Left colon (tissue), 2 donors: ENCODE measurements at regions not wholly inside any gene's neighbourhood (a gene's known extent, or its start where the extent isn't known, plus 50 kb on each side); places are given as distances from the start of the nearest gene placed in this dataset.

ENCODE experiments used
- ATAC-seq: fragments of 200-7000 bp; cut with Tn5 transposase; one replicate; pipeline ENCODE4 v1.9.1; 2020; ENCODE audit warnings: mild to moderate bottlenecking, moderate library complexity
- DNase-seq, 2 donors: peaks; one replicate each; pipeline ENCODE4 v3.0.0-alpha.2; 2020
- intact Hi-C, 2 donors: fragments of 100-400 bp; cut with DNase I in 1 of 2; cut with micrococcal nuclease in 1 of 2; formaldehyde crosslinking; loops; one replicate each; pipeline versions ENCODE4 v1.11.2 to v1.14.0; 2022; cut with DNase I, micrococcal nuclease
- donor health status: DM: no; HTN: no; CAD: no.
- donor health status: DM: yes; HTN: yes; CAD: no.

DNA sequence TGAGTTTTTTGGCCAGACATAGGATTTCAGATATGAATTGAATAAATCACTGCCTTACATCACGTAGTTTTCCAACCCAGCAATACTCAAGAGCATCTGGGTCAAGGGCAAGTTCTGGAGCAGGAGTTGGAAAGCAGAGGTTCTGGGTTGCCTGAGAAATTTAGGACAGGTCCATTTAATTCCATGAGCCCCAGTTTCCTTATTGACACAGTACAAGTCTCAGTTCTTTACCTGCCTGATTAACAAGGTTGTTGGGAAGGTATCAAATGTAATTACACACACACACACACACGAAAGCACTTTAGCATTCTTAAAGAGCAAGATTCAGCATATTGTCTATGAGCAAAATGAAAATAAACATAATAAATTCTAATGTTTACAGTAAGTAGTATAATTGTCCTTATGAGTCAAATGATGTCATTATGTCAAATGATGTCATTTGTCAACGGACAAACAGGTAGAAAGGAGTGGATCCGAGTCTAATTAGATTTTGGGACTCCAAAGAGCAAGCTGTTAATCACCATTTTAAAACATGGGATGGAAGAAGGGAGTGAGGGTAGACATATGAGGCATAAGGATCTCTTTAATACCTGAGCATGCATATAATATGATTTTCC is 268.4 kb upstream of the ARGLU1 start:
- DNase-seq (no peak), ATAC-seq (no peak)
- intact Hi-C loops, result no loop called here

- DNase-seq (no peak), ATAC-seq (no peak)
- intact Hi-C loops, result no loop called here
Measured at GRCh38 chr13:106835477-106835876, 267.5 kb upstream of the ARGLU1 start.

- no peak for DNase-seq
- ATAC-seq, result no peak
- intact Hi-C loops, result no loop called here
Measured at GRCh38 chr13:106821979-106822378, 254.0 kb upstream of the ARGLU1 start.

DNA sequence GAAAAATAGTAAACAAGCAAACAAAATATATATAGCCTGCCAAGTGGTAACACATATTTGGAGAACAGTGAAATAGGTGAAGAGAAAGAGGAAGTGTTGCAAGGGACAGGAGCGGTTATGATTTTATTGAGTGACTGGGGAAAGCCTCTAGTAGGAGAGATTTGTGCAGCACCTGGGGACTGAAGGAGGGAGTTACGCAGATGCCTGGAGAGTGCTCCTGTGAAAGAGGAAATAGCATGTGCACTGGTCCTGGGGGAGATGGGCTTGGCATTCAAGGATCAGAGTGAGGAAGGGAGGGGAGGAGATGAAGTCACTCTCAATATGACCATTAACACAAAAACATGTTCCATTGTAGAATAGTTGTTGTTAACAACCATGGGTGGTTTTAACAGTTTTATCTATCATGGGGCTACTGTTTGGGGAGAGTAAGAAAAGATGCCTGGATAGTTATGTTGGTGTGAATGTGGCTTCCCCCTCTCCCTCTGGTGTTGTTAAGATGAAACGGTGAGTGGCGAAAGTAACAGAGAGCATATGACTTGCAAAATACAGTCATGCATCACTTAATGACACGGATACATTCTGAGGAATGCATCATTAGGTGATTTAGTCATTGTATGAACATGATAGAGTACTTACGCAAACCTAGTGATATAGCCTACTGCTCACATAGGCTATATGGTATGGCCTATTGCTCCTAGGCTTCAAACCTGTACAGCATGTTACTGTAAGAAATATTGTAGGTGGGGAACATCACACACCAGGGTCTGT is 251.7 kb upstream of the ARGLU1 start:
- ATAC-seq (no peak), DNase-seq (no peak)
- intact Hi-C loops, result no loop called here

DNA sequence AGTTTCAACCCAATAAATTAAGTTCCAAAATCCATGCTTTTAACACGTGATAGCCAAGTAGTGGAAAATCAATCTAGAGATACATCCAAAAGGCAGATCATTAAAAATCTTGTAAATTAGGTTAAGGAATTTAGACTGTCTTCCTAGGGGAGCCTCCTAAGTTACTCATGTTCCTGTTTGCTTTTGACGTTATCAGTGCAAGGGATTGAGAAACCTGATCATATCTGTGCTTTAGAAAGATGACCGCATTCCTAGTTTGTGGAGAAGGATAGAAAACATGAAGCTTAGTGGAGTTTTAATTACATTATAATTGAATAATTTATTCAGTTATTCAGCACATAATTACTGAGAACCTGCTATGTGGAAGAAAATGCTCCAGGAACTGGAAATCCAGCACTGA is 251.0 kb upstream of the ARGLU1 start:
- ATAC-seq (no peak), DNase-seq (no peak)
- intact Hi-C loops, result no loop called here

- no peak for ATAC-seq
- intact Hi-C loops, result no loop called here
- no peak for DNase-seq
Measured at GRCh38 chr13:106815545-106815944, 247.6 kb upstream of the ARGLU1 start.

GRCh38 chr13:106814463-106814862 is 246.5 kb upstream of the ARGLU1 start:
- ATAC-seq, result no peak
- DNase-seq, result no peak
- intact Hi-C loops, result no loop called here

DNA sequence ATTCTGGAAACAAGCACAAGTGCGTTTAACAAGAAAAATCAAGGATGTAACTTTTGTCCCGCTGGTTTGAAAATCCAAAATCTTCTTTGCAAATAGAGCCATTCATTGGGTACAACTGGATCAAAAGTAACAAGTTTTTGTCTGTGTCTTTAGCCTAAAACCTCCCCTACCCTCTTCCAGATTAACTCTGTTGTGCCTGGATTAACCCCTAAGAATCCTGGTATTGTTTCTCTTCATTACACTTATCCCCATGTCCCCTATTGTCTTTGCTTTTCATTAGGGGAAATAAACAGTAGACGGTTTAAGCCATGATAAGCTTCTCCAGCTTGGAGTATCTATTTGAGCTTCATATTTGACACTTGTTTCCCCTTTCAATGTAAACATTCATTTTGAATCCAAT is 242.1 kb upstream of the ARGLU1 start:
- ATAC-seq (no peak), DNase-seq (no peak)
- intact Hi-C loops, result no loop called here

DNA sequence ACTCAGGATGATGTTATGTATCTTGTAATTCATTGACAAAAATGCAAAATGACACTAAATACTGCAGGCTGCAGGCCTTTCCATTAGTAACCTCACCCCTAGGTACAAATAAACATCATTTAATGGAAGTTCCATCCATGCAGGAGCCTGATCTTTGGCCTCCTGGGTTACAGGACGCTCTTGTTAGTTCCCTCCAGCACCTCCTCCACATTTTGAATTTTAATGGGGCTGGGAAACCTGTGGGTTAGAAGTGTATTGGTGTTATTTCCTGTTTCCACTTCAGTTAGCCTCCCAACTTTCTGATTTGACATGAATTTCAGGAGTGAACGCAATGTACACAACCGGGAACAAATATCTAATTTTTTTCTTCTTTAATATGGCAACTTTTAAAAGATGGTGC is 237.1 kb upstream of the ARGLU1 start:
- no peak for DNase-seq
- intact Hi-C loops, result no loop called here
- ATAC-seq, result no peak

DNA sequence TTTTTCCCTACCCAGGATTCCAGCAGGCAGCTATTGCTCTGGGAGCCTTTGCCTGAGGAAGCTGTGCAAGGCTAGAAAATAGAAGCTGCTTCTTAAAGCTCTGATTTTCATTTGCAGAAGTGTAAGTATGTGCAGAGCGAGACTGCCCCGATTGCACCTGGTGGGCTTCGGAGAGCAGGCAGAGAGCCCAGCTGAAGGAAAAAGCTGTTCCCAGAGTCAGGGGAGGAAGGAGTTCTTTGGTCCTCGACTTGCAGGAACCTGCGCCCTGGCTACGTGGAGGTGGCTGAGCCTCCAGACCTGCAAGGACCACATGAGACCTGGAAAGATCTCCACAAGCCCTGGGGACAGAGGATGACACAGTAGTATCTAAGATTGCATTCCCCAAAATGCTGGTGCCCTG is 235.0 kb upstream of the ARGLU1 start:
- DNase-seq, result no peak
- intact Hi-C loops, result no loop called here
- ATAC-seq, result no peak

GRCh38 chr13:106799781-106800335 is 231.9 kb upstream of the ARGLU1 start:
- DNase-seq (no peak), ATAC-seq (no peak)
- intact Hi-C loops, result no loop called here

DNA sequence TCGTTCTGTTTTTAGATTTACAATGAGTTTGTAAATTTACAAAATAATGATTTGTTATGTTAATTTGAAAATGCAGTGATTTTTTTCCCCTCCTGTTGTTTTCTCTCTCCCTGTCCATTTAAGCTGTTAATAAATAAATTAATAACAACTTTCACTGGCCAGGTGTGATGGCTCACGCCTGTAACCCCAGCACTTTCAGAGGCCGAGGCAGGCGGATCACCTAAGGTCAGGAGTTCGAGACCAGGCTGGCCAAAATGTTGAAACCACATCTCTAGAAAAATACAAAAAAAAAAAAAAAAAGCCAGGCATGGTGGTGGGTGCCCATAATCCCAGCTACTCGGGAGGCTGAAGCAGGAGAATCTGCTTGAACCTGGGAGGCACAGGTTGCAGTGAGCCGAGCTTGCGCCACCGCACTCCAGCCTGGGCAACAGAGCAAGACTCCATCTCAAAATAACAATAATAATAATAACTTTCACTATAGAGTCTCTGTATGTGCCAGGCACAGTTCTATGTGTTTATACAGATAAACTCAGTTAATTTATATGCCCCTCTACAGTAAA is 229.2 kb upstream of the ARGLU1 start:
- ATAC-seq (no peak), DNase-seq (no peak)
- intact Hi-C loops, result no loop called here

- no peak for DNase-seq
- ATAC-seq, result no peak
- intact Hi-C loops, result no loop called here
Measured at GRCh38 chr13:106796280-106797047, 228.5 kb upstream of the ARGLU1 start.

- ATAC-seq (no peak), DNase-seq (no peak)
- intact Hi-C loops, result no loop called here
Measured at GRCh38 chr13:106795847-106796246, 227.9 kb upstream of the ARGLU1 start.

DNA sequence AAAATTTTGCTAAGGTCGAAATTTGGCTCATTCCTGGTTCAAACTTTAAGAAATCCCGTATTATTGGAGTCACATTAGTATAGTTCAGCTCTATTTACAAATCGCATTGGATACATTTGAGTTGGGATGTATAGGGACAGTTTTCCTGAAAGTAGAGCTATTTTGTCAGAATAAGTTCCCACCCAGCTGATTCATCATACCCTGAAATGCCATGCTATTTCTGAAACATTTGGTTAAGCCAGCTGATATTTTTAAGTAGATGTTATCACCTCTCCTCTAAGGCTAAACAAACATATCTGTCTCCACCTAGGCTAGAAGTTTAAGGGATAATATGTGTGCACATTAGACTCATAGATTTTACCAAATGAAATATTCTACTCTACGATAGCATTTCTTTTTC is 226.2 kb upstream of the ARGLU1 start:
- ATAC-seq, result no peak
- no peak for DNase-seq
- intact Hi-C loops, result no loop called here

GRCh38 chr13:106789911-106790310 is 222.0 kb upstream of the ARGLU1 start:
- ATAC-seq (no peak), DNase-seq (no peak)
- intact Hi-C loops, result no loop called here

DNA sequence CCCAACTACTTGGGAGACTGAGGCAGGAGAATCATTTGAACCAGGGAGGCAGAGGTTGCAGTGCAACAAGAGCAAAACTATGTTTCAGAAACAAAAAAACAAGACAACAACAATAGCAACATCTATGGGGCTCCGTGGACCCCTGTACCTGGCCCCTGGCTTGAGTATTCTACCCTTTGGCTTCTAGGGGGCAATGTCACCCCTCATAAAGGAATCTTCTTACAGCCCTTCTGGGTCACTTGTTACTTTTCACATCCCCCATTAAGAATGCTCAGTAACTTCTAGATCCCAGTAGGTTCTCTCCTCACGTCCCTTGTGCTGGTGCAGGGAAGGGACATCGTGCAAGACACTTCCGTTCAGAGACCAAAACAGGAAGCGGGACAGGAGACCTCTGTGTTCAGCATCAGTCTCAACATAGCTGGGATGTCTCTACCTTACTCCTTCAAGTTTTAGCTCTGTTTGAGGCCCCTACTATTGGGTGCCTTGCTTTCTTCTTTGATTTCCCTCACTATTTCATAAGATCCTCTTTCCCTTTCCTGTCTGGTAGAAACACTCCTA is 218.1 kb upstream of the ARGLU1 start:
- intact Hi-C loops, result no loop called here
- DNase-seq, result no peak
- ATAC-seq, result no peak

DNA sequence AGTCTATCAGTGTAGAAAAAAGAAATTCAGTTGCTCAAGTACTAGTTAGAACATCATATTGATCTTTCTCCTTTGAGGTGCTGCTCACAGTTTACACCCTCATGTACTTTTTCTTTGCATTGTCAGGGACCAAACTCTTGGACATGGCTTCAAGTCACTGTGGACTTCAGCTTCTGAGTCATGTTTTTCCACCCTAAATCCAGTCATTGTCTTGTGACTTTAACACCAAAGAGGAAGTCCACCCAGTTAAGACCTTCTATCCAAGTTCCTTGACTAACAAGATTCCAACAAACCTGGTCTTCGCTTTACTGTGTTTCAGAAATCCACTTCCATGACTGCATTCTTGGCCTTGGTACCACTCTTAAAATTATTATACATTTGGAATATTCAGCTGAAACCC is 206.7 kb upstream of the ARGLU1 start:
- intact Hi-C loops, result no loop called here
- ATAC-seq, result no peak
- no peak for DNase-seq

DNA sequence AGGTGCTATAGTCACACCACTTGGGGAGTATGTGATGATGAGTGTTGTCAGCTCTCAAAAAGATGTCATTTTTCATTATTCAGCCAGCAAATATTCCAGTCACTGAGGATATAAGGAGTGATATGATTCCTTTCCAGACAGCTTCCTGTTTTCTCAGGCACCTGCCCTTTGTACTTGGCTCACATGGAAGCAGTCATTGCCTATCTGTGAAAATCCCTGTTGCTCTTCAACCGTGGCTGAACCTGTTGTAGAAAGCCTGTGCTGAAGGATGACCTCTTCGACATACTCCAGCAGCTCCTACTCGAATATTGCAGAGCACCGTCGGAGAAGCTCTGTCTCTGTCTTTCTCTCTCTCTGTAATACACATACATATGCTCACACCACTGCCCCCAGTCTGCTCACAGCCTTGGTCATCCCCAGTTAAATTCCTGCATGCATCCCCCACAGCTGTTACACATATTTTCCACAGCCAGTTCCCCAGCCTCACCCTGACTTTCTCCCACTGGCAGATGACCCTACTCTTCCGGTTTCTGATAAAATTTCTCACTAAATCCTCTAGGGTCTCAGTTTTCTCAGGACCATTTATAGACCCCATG is 204.2 kb upstream of the ARGLU1 start:
- intact Hi-C loops, result no loop called here
- DNase-seq (no peak), ATAC-seq (no peak)
